ENCODE measurements at regions not wholly inside any gene's neighbourhood (a gene's known extent, or its start where the extent isn't known, plus 50 kb on each side); places are given as distances from the start of the nearest gene placed in this dataset.

DNA sequence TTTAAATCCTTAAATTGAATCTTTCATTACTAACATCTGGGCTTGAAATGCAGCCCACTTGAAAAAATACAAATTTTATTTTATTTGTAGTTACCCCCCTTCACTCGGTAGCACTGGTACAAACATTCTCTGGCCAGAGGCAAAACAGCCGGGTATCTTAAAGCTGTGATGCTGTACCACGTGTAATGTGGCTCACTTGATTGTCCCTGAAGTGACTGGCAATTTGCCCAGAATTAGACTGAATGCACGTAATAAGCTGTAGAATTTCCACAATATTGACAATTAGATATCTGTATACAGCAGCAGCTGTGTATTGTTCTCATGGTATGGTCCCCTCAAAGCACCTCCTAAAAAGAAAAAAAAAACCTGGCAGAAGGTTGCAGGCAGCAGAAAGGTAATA, 192.8 kb upstream of the TBC1D5 start:
- Histone ChIP-seq H3K27ac (ENCODE audit: low read depth in 2 of 2, low read length in 2 of 2) (no peak overlapping the region), H3K4me3 (ENCODE audit: low read length in 2 of 2) (no peak overlapping the region), H3K4me1 (ENCODE audit: control insufficient read depth in 2 of 2, insufficient read depth in 2 of 2, low read length in 2 of 2) (peaks cover 0 to 8% of the 10 kb centered on the region in 2 donors), H3K36me3 (ENCODE audit: control insufficient read depth in 2 of 2, insufficient read depth in 2 of 2, low read length in 2 of 2) (no peaks in the 10 kb centered on the region), H3K9me3 (ENCODE audit: control insufficient read depth in 2 of 2, low read length in 2 of 2) (no peaks in the 10 kb centered on the region), H3K27me3 (ENCODE audit: control insufficient read depth in 2 of 2, insufficient read depth in 2 of 2, low read length in 2 of 2) (no peaks in the 10 kb centered on the region), H3K9ac (ENCODE audit: low read depth in 1 of 2, low read length in 2 of 2) (no peak overlapping the region)

DNA sequence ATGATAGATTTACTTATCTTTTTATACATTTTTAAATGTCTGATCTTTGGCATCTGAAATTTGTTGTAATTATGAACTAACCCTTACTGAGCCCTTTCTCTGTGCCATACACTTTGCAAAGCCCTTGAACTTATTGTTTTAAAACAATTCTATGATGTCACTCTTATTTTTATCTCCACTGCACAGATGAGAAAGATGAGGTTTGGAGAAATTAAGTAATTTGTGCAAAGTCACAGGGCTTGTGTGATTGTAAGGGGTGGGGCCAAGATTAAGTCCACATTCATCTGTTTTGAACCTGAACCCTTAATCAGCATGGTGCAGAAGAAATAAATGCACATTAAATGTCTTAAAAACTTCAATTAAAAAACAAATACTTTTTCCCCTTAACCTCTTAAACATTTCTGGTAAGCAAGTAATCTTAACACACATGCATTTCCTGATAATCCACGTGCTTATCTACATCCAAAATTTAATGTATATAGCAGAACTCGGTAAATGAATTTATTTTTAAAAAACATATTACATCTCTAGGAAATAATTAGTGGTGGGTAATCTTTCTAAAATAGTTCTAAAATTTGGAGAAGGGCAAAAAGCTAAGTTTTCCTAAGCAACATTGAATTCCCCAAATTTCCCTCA, 189.8 kb upstream of the TBC1D5 start:
- H3K4me1 ChIP-seq (ENCODE audit: control insufficient read depth in 2 of 2, insufficient read depth in 2 of 2, low read length in 2 of 2) = peaks cover 0 to 15% of the 10 kb centered on the region in 2 donors
- H3K4me3 ChIP-seq (ENCODE audit: low read length in 2 of 2) = no peak overlapping the region
- H3K36me3 ChIP-seq (ENCODE audit: control insufficient read depth in 2 of 2, insufficient read depth in 2 of 2, low read length in 2 of 2) = no peaks in the 10 kb centered on the region
- H3K27me3 ChIP-seq (ENCODE audit: control insufficient read depth in 2 of 2, insufficient read depth in 2 of 2, low read length in 2 of 2) = no peaks in the 10 kb centered on the region
- H3K9ac ChIP-seq (ENCODE audit: low read depth in 1 of 2, low read length in 2 of 2) = no peak overlapping the region
- no peaks in the 10 kb centered on the region for H3K9me3 ChIP-seq (ENCODE audit: control insufficient read depth in 2 of 2, low read length in 2 of 2)
- H3K27ac ChIP-seq (ENCODE audit: low read depth in 2 of 2, low read length in 2 of 2) = no peak overlapping the region

DNA sequence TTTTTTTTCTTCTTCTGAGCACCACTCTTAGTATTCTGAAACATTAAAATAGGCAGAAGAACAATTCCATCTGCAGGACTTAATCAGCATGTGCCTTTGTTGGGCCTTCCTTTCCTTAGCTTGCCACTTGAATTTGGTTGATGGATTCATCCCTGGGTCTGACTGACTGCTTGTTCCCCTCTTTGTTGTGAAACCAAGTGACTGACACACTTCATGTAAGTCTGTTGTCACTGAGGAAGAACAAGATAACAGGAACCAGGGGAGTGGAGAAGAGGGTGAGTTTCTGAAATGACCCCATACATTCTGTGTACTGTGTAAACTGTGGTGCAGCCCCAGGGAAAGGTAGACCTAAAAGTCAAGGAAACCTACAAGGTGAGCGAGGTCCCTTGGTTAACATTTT, 188.7 kb upstream of the TBC1D5 start:
- H3K4me1 ChIP-seq (ENCODE audit: control insufficient read depth in 2 of 2, insufficient read depth in 2 of 2, low read length in 2 of 2) = peaks cover 0 to 15% of the 10 kb centered on the region in 2 donors
- no peak overlapping the region for H3K9ac ChIP-seq (ENCODE audit: low read depth in 1 of 2, low read length in 2 of 2)
- H3K9me3 ChIP-seq (ENCODE audit: control insufficient read depth in 2 of 2, low read length in 2 of 2) = no peaks in the 10 kb centered on the region
- no peak overlapping the region for H3K4me3 ChIP-seq (ENCODE audit: low read length in 2 of 2)
- H3K27ac ChIP-seq (ENCODE audit: low read depth in 2 of 2, low read length in 2 of 2) = no peak overlapping the region
- H3K36me3 ChIP-seq (ENCODE audit: control insufficient read depth in 2 of 2, insufficient read depth in 2 of 2, low read length in 2 of 2) = no peaks in the 10 kb centered on the region
- no peaks in the 10 kb centered on the region for H3K27me3 ChIP-seq (ENCODE audit: control insufficient read depth in 2 of 2, insufficient read depth in 2 of 2, low read length in 2 of 2)

DNA sequence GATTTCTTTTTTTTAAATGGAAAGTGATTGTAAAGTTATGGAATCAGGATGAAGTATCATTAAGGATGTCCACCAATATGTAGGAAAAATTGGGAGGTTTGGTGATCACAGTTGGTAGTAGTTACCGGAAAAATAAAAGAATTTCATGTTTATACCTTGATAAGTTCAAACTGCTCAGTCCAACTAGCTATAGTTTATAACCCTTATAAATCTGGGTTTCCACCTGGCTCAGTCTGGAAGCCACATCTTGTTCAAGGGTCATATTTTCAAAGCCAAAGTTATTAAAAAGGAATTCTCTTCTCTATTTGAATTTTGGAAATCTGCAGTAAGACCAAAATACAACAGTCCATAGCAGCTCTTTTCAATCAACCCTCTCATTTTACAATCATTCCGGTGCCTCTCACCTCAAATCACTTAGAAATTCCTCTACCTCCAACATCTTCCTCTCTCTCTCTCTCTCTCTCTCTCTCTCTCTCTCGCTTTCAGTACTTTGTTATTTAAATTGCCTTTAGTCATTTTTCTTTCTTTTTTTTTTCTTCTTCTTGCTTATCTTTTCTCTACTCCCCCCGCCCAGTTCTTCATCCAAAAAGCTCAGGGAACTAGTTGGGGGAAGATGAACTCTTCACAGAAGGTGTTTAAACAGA, 186.2 kb upstream of the TBC1D5 start:
- Histone ChIP-seq H3K27ac (ENCODE audit: low read depth in 2 of 2, low read length in 2 of 2) (no peak overlapping the region), H3K9me3 (ENCODE audit: control insufficient read depth in 2 of 2, low read length in 2 of 2) (no peaks in the 10 kb centered on the region), H3K36me3 (ENCODE audit: control insufficient read depth in 2 of 2, insufficient read depth in 2 of 2, low read length in 2 of 2) (no peaks in the 10 kb centered on the region), H3K27me3 (ENCODE audit: control insufficient read depth in 2 of 2, insufficient read depth in 2 of 2, low read length in 2 of 2) (no peaks in the 10 kb centered on the region), H3K9ac (ENCODE audit: low read depth in 1 of 2, low read length in 2 of 2) (no peak overlapping the region), H3K4me3 (ENCODE audit: low read length in 2 of 2) (no peak overlapping the region), H3K4me1 (ENCODE audit: control insufficient read depth in 2 of 2, insufficient read depth in 2 of 2, low read length in 2 of 2) (peaks cover 0 to 15% of the 10 kb centered on the region in 2 donors)

DNA sequence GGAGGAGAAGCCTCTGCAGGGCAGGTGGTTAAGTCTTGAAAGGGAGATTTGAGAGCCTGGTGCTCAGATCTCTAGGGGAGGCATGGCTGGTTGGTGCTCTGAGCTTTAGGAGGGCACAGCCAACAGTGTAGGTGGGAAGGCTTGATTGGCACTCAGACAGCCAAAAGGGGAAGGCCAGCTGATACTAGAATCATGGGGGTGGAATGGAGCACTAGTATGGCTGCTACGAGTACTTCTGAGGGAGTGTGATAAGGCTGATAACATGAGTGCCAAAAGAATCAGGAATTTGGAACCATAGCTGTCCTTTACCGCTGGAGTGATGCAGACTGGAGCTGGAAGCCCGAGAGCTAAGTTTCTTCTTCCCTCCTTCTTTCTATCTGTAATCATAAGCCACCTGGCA, 184.6 kb upstream of the TBC1D5 start:
- Histone ChIP-seq H3K9ac (ENCODE audit: low read depth in 1 of 2, low read length in 2 of 2) (no peak overlapping the region), H3K36me3 (ENCODE audit: control insufficient read depth in 2 of 2, insufficient read depth in 2 of 2, low read length in 2 of 2) (no peaks in the 10 kb centered on the region), H3K27me3 (ENCODE audit: control insufficient read depth in 2 of 2, insufficient read depth in 2 of 2, low read length in 2 of 2) (no peaks in the 10 kb centered on the region), H3K4me1 (ENCODE audit: control insufficient read depth in 2 of 2, insufficient read depth in 2 of 2, low read length in 2 of 2) (peaks cover 0 to 15% of the 10 kb centered on the region in 2 donors), H3K4me3 (ENCODE audit: low read length in 2 of 2) (no peak overlapping the region), H3K9me3 (ENCODE audit: control insufficient read depth in 2 of 2, low read length in 2 of 2) (no peaks in the 10 kb centered on the region), H3K27ac (ENCODE audit: low read depth in 2 of 2, low read length in 2 of 2) (no peak overlapping the region)

DNA sequence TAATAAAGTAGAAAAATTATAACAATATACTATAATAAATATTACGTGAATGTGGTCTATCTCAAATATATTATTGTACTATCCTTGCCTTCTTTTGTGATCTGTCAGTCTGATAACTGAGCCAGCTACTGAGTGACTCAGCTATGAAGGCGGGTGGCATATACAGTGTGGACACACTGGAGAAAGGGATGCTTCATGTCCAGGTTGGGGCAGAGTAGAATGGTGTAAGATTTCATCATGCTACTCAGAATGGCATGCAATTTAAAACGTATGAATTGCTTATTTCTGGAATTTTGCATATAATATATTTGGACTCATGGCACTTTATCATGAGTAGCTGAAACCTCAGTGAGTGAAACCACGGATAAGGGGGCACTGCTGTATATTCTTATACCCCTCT, 172.9 kb upstream of the TBC1D5 start:
- peaks cover 0 to 5% of the 10 kb centered on the region in 2 donors for H3K4me1 ChIP-seq (ENCODE audit: control insufficient read depth in 2 of 2, insufficient read depth in 2 of 2, low read length in 2 of 2)
- no peak overlapping the region for H3K9ac ChIP-seq (ENCODE audit: low read depth in 1 of 2, low read length in 2 of 2)
- H3K4me3 ChIP-seq (ENCODE audit: low read length in 2 of 2) = no peak overlapping the region
- H3K27ac ChIP-seq (ENCODE audit: low read depth in 2 of 2, low read length in 2 of 2) = no peak overlapping the region
- H3K9me3 ChIP-seq (ENCODE audit: control insufficient read depth in 2 of 2, low read length in 2 of 2) = no peaks in the 10 kb centered on the region
- H3K27me3 ChIP-seq (ENCODE audit: control insufficient read depth in 2 of 2, insufficient read depth in 2 of 2, low read length in 2 of 2) = no peaks in the 10 kb centered on the region
- no peaks in the 10 kb centered on the region for H3K36me3 ChIP-seq (ENCODE audit: control insufficient read depth in 2 of 2, insufficient read depth in 2 of 2, low read length in 2 of 2)

DNA sequence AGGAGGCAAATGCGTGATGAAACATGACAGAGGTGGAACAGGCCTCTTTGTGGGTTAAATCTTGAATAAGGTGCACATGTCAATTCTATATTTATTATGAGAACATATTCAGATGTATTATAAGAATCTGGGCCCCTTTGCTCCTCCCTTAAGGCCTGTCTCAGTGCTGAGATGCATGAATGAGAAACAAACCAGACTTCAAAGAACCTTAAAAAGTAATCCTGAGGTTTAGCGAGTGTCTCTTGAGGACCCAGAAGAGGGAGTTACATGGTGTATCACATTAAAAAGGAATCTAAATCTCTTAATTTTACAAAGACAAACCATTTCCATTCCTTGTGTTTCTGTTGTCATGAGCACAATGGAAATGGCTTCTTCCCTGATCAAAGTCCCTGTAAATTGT, 170.9 kb upstream of the TBC1D5 start:
- Histone ChIP-seq H3K9ac (ENCODE audit: low read depth in 1 of 2, low read length in 2 of 2) (no peak overlapping the region), H3K27ac (ENCODE audit: low read depth in 2 of 2, low read length in 2 of 2) (no peak overlapping the region), H3K4me3 (ENCODE audit: low read length in 2 of 2) (no peak overlapping the region), H3K36me3 (ENCODE audit: control insufficient read depth in 2 of 2, insufficient read depth in 2 of 2, low read length in 2 of 2) (no peaks in the 10 kb centered on the region), H3K9me3 (ENCODE audit: control insufficient read depth in 2 of 2, low read length in 2 of 2) (no peaks in the 10 kb centered on the region), H3K27me3 (ENCODE audit: control insufficient read depth in 2 of 2, insufficient read depth in 2 of 2, low read length in 2 of 2) (no peaks in the 10 kb centered on the region), H3K4me1 (ENCODE audit: control insufficient read depth in 2 of 2, insufficient read depth in 2 of 2, low read length in 2 of 2) (peaks cover 0 to 5% of the 10 kb centered on the region in 2 donors)

DNA sequence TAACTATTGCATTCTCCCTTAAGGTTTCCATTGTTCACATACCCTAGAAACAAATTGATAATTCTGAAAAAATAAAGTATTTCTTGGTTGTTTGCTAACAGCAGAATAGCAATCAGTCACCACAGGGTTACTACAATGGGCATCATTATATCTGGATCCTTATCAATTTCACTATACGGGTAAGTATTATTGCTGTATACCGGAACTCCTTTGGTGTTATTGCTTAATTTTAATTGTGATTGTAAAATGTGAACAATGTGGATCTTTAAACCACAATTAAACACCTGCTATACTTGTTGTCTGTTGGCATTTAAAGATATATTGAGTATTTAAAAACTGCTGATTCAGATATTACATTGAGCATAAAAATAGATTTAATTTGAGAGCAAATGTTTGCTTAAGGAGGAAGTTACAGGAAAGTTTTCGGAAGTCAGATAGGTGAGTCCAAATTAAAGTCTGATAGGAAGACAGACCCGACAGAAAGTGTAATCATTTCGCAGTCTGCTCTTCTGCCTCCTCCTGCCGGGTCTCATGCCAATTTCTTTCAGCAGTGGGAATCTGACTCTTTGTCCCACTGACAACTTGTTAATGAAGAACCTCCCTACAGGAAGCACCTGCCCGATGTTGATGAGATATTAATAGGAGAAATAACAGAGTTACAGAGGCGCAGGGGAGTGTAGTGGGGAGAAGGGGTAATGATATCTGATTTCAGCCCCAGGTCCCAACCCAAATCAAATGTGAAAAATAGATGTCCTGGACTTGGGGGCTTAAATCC, 169.7 kb upstream of the TBC1D5 start:
- H3K4me1 ChIP-seq (ENCODE audit: control insufficient read depth in 2 of 2, insufficient read depth in 2 of 2, low read length in 2 of 2) = peaks cover 0 to 5% of the 10 kb centered on the region in 2 donors
- no peak overlapping the region for H3K9ac ChIP-seq (ENCODE audit: low read depth in 1 of 2, low read length in 2 of 2)
- no peak overlapping the region for H3K27ac ChIP-seq (ENCODE audit: low read depth in 2 of 2, low read length in 2 of 2)
- no peaks in the 10 kb centered on the region for H3K27me3 ChIP-seq (ENCODE audit: control insufficient read depth in 2 of 2, insufficient read depth in 2 of 2, low read length in 2 of 2)
- no peak overlapping the region for H3K4me3 ChIP-seq (ENCODE audit: low read length in 2 of 2)
- H3K36me3 ChIP-seq (ENCODE audit: control insufficient read depth in 2 of 2, insufficient read depth in 2 of 2, low read length in 2 of 2) = no peaks in the 10 kb centered on the region
- no peaks in the 10 kb centered on the region for H3K9me3 ChIP-seq (ENCODE audit: control insufficient read depth in 2 of 2, low read length in 2 of 2)

DNA sequence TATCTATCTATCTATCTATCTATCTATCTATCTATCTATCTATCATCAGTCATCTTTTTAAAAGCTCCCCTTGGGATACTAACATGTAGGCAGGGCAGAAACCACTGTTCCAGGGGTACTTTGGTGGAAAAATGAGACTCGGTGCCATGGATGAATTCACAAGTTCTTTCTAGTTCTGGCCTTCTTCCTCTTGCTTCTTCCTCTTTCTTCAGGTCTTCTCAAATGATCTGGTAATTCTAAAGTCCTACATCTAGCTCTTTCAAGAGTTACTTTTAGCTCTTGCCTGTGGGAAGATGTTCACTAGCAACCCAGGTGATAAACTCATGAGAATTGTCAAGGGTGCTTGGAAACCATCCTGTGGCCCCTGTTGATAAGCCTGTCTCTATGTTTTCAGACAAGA, 168.5 kb upstream of the TBC1D5 start:
- no peaks in the 10 kb centered on the region for H3K36me3 ChIP-seq (ENCODE audit: control insufficient read depth in 2 of 2, insufficient read depth in 2 of 2, low read length in 2 of 2)
- no peak overlapping the region for H3K4me3 ChIP-seq (ENCODE audit: low read length in 2 of 2)
- no peak overlapping the region for H3K27ac ChIP-seq (ENCODE audit: low read depth in 2 of 2, low read length in 2 of 2)
- H3K9ac ChIP-seq (ENCODE audit: low read depth in 1 of 2, low read length in 2 of 2) = no peak overlapping the region
- H3K27me3 ChIP-seq (ENCODE audit: control insufficient read depth in 2 of 2, insufficient read depth in 2 of 2, low read length in 2 of 2) = no peaks in the 10 kb centered on the region
- H3K4me1 ChIP-seq (ENCODE audit: control insufficient read depth in 2 of 2, insufficient read depth in 2 of 2, low read length in 2 of 2) = peaks cover 0 to 5% of the 10 kb centered on the region in 2 donors
- H3K9me3 ChIP-seq (ENCODE audit: control insufficient read depth in 2 of 2, low read length in 2 of 2) = no peaks in the 10 kb centered on the region

DNA sequence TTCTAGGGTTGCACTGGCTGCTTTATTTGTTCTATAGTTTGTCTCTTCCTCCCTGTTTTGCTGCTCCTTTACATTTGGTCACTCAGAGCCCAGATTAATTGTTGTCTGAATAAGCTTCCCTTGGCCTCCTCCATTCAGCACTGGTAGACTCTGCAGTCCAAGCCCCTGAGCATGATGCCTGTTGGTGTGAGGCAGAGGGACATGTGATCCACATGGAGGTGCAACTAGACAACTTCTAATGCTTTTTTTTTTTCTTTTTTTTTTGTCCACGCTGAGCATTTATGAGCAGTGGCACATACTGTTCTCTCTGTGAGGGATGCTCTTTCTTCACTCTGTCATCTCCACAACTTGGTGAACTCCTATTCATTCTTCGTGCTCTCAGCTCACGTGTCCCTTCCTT, 167.3 kb upstream of the TBC1D5 start:
- no peaks in the 10 kb centered on the region for H3K27me3 ChIP-seq (ENCODE audit: control insufficient read depth in 2 of 2, insufficient read depth in 2 of 2, low read length in 2 of 2)
- no peak overlapping the region for H3K9ac ChIP-seq (ENCODE audit: low read depth in 1 of 2, low read length in 2 of 2)
- H3K4me1 ChIP-seq (ENCODE audit: control insufficient read depth in 2 of 2, insufficient read depth in 2 of 2, low read length in 2 of 2) = peaks cover 0 to 5% of the 10 kb centered on the region in 2 donors
- H3K36me3 ChIP-seq (ENCODE audit: control insufficient read depth in 2 of 2, insufficient read depth in 2 of 2, low read length in 2 of 2) = no peaks in the 10 kb centered on the region
- H3K4me3 ChIP-seq (ENCODE audit: low read length in 2 of 2) = no peak overlapping the region
- no peaks in the 10 kb centered on the region for H3K9me3 ChIP-seq (ENCODE audit: control insufficient read depth in 2 of 2, low read length in 2 of 2)
- no peak overlapping the region for H3K27ac ChIP-seq (ENCODE audit: low read depth in 2 of 2, low read length in 2 of 2)

Measured in mucosa of rectum (tissue), 2 donors.